ENCODE measurements at regions not wholly inside any gene's neighbourhood (a gene's known extent, or its start where the extent isn't known, plus 50 kb on each side); places are given as distances from the start of the nearest gene placed in this dataset.

- in situ Hi-C loops (cut with HindIII; ENCODE audit: low sequenced_read_pairs): no loop called here
These were observed 336.9 kb upstream of the UMPS start for GRCh38 chr3:124393340-124393739.

GRCh38 chr3:124395162-124395561, 335.1 kb upstream of the UMPS start:
- no peak overlapping the region for H3K4me3 ChIP-seq (ENCODE audit: low read depth, low read length)
- no peak for DNase-seq (ENCODE audit: low read depth)
- in situ Hi-C loops (cut with HindIII; ENCODE audit: low sequenced_read_pairs): no loop called here
- TF ChIP-seq CTCF (IDR thresholded peaks at IDR 0.05; ENCODE audit: low read depth, low read length, missing control alignments): no peak

More at GRCh38 chr3:124393340-124393739, 336.9 kb upstream of the UMPS start:
- no peak for TF ChIP-seq CTCF (IDR thresholded peaks at IDR 0.05; ENCODE audit: low read depth, low read length, missing control alignments)
- H3K4me3 ChIP-seq (ENCODE audit: low read depth, low read length): no peak overlapping the region
- DNase-seq (ENCODE audit: low read depth): no peak

- no peak overlapping the region for H3K4me3 ChIP-seq (ENCODE audit: low read depth, low read length)
- DNase-seq (ENCODE audit: low read depth): no peak
- in situ Hi-C loops (cut with HindIII; ENCODE audit: low sequenced_read_pairs): no loop called here
- TF ChIP-seq CTCF (IDR thresholded peaks at IDR 0.05; ENCODE audit: low read depth, low read length, missing control alignments): no peak
These were observed 334.5 kb upstream of the UMPS start for GRCh38 chr3:124395584-124396338.

- H3K4me3 ChIP-seq (ENCODE audit: low read depth, low read length): no peak overlapping the region
- no peak for DNase-seq (ENCODE audit: low read depth)
- in situ Hi-C loops (cut with HindIII; ENCODE audit: low sequenced_read_pairs): no loop called here
- no peak for TF ChIP-seq CTCF (IDR thresholded peaks at IDR 0.05; ENCODE audit: low read depth, low read length, missing control alignments)
These were observed 333.8 kb upstream of the UMPS start for GRCh38 chr3:124396339-124396950.

- no peak for TF ChIP-seq CTCF (IDR thresholded peaks at IDR 0.05; ENCODE audit: low read depth, low read length, missing control alignments)
- no peak for DNase-seq (ENCODE audit: low read depth)
- H3K4me3 ChIP-seq (ENCODE audit: low read depth, low read length): no peak overlapping the region
- in situ Hi-C loops (cut with HindIII; ENCODE audit: low sequenced_read_pairs): no loop called here
These were observed 333.2 kb upstream of the UMPS start for GRCh38 chr3:124397088-124397487.

GRCh38 chr3:124398594-124398993, 331.7 kb upstream of the UMPS start:
- DNase-seq (ENCODE audit: low read depth): no peak
- no peak for TF ChIP-seq CTCF (IDR thresholded peaks at IDR 0.05; ENCODE audit: low read depth, low read length, missing control alignments)
- in situ Hi-C loops (cut with HindIII; ENCODE audit: low sequenced_read_pairs): no loop called here
- no peak overlapping the region for H3K4me3 ChIP-seq (ENCODE audit: low read depth, low read length)
